ENCODE measurements at regions not wholly inside any gene's neighbourhood (a gene's known extent, or its start where the extent isn't known, plus 50 kb on each side); places are given as distances from the start of the nearest gene placed in this dataset.

DNA sequence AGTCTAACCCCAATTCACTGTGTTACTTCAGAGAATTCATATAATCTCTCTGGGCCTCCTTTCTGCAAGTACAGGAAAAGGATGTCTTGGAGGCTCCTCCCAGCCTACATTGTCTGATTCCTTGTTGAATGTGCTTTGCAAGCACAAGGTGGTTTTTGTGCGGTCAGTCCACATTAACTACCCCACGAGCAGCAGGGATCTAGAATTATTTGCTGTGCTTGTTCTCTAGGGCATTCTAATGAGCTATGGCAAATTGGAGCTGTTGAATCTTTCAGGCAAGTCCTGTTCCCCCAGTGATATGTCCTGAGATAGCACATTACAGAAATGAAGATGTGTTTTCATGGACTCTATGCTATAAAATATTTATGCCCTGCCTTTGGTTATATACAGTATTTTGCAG, 349.4 kb downstream of the SLC4A3 start:
- TF ChIP-seq, protein P1, sequence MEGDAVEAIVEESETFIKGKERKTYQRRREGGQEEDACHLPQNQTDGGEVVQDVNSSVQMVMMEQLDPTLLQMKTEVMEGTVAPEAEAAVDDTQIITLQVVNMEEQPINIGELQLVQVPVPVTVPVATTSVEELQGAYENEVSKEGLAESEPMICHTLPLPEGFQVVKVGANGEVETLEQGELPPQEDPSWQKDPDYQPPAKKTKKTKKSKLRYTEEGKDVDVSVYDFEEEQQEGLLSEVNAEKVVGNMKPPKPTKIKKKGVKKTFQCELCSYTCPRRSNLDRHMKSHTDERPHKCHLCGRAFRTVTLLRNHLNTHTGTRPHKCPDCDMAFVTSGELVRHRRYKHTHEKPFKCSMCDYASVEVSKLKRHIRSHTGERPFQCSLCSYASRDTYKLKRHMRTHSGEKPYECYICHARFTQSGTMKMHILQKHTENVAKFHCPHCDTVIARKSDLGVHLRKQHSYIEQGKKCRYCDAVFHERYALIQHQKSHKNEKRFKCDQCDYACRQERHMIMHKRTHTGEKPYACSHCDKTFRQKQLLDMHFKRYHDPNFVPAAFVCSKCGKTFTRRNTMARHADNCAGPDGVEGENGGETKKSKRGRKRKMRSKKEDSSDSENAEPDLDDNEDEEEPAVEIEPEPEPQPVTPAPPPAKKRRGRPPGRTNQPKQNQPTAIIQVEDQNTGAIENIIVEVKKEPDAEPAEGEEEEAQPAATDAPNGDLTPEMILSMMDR (IDR thresholded peaks at IDR 0.05): no peak
- intact Hi-C loops (cut with DNase I): no loop called here
- no peaks in the 10 kb centered on the region for H3K36me3 ChIP-seq
- H3K9me3 ChIP-seq: no peaks in the 10 kb centered on the region
- H3K27me3 ChIP-seq: no peaks in the 10 kb centered on the region
- no peak overlapping the region for H3K27ac ChIP-seq
- no peak for DNase-seq (ENCODE audit: low spot score in 2 of 2)
- no peaks in the 10 kb centered on the region for H3K4me1 ChIP-seq
- H3K4me3 ChIP-seq: no peak overlapping the region

DNA sequence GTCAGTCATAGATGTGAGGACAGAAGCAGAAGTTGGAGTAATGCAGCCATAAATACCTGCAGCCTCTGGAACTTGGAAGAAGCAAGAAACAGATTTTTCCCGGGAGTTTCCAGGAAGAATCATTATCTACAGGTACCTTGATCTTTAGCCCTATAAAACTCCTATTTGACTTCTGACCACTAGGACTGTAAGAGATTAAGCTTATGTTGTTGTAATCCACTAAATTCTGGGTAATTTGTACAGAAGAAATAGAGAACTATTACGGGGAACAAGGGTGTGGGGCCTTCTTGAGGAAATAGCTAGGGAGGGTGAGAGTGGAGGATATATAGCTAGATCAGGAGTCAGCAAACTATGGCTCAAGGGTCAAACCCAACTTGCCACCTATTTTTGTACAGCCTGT, 353.2 kb downstream of the SLC4A3 start:
- H3K27ac ChIP-seq: no peak overlapping the region
- intact Hi-C loops (cut with DNase I): no loop called here
- no peaks in the 10 kb centered on the region for H3K27me3 ChIP-seq
- DNase-seq (ENCODE audit: low spot score in 2 of 2): no peak
- no peak overlapping the region for H3K4me3 ChIP-seq
- no peaks in the 10 kb centered on the region for H3K9me3 ChIP-seq
- TF ChIP-seq, protein P1 (IDR thresholded peaks at IDR 0.05): no peak
- H3K4me1 ChIP-seq: no peaks in the 10 kb centered on the region
- H3K36me3 ChIP-seq: no peaks in the 10 kb centered on the region

DNA sequence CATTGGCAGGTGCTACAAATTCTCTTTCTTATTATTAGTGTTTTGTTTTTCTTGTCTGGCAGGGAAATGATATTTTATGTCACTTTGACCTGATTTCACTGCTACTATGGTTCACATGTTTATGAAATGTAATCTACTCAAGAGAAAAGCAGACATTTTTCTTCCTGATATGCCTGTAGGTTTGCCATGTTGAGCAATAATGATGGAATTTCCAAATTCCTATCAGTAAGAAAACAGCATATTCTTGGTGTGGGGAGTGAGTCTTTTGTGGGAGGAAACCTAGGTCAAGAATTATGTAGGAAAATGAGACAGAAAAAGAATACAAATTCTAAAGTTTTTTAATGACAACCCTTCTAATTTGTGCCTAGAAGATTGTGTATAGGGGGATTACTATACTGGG, 356.4 kb downstream of the SLC4A3 start:
- Histone ChIP-seq H3K27ac (no peak overlapping the region), H3K4me1 (no peaks in the 10 kb centered on the region), H3K36me3 (no peaks in the 10 kb centered on the region), H3K27me3 (no peaks in the 10 kb centered on the region), H3K9me3 (no peaks in the 10 kb centered on the region), H3K4me3 (no peak overlapping the region)
- no peak for DNase-seq (ENCODE audit: low spot score in 2 of 2)
- TF ChIP-seq, protein P1 (IDR thresholded peaks at IDR 0.05): no peak
- intact Hi-C loops (cut with DNase I): no loop called here

DNA sequence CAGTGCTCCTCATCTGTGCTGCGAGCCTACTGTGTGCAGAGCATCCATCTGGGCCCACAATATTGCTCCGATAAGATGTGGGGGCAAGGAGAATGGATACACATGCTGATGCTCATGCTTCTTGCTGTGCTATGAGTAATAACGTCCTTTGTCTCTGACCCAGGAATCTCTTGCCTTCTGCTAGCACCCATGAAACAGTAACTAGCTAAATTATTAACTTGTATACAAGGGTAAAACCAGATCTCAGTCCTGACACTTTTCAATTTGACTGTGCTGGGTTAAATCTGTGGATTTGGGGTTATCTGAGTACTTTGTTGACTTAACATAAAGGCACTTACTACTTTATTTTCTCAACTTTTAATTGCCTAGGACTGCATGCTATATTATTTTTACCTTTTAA, 357.6 kb downstream of the SLC4A3 start:
- H3K27ac ChIP-seq: no peak overlapping the region
- H3K9me3 ChIP-seq: no peaks in the 10 kb centered on the region
- TF ChIP-seq, protein P1 (IDR thresholded peaks at IDR 0.05): no peak
- no peaks in the 10 kb centered on the region for H3K36me3 ChIP-seq
- no peak for DNase-seq (ENCODE audit: low spot score in 2 of 2)
- H3K27me3 ChIP-seq: no peaks in the 10 kb centered on the region
- H3K4me3 ChIP-seq: no peak overlapping the region
- no peaks in the 10 kb centered on the region for H3K4me1 ChIP-seq
- intact Hi-C loops (cut with DNase I): no loop called here

DNA sequence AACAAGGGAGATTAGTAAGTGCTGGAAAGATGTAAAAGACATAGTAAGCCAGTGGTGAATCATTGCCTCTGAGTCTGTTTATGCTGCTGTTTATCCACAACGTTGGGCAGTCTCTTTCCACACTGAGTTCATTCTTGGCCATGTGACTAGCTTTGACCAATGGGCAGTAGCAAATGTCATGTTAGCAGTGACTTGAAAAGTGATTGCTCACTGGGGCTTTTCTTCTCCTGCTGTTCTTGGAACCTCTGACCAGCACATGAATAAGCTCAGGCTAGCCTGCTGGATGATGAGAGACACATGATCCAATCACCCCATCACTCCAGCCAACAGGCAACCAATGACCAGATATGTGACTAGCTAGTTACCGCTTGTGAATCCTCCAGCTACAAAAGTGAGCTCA, 360.4 kb downstream of the SLC4A3 start:
- H3K36me3 ChIP-seq: no peaks in the 10 kb centered on the region
- H3K9me3 ChIP-seq: no peaks in the 10 kb centered on the region
- H3K4me3 ChIP-seq: no peak overlapping the region
- intact Hi-C loops (cut with DNase I): no loop called here
- H3K27ac ChIP-seq: no peak overlapping the region
- H3K4me1 ChIP-seq: no peaks in the 10 kb centered on the region
- DNase-seq (ENCODE audit: low spot score in 2 of 2): peak in 1 of 2 donors; percentile 68
- H3K27me3 ChIP-seq: no peaks in the 10 kb centered on the region
- TF ChIP-seq, protein P1 (IDR thresholded peaks at IDR 0.05): no peak

DNA sequence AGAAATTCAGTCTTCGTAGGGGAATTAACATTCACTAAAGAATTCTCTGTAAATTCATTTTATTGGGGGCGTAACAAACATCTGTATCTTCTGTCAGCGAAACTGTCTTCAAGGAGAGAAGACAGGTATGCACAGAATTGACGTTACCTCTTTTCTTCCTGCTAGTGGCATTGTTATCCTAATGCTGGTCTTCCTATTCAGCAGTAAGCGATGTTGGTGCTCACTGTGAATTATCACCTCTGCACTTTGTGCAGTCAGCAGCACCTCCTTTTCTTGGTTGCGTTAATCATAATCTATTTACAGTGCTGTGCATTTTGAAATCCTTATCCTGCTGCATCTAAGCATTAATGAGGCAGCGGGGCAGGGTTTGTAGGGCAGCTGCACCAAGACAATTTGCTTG, 362.3 kb downstream of the SLC4A3 start:
- Histone ChIP-seq H3K4me1 (no peaks in the 10 kb centered on the region), H3K27ac (no peak overlapping the region), H3K4me3 (no peak overlapping the region), H3K27me3 (no peaks in the 10 kb centered on the region), H3K36me3 (no peaks in the 10 kb centered on the region), H3K9me3 (no peaks in the 10 kb centered on the region)
- TF ChIP-seq, protein P1 (IDR thresholded peaks at IDR 0.05): no peak
- intact Hi-C loops (cut with DNase I): no loop called here
- DNase-seq (ENCODE audit: low spot score in 2 of 2): no peak

All from ascending aorta (tissue), 2 donors.